GM18517 (cell line): ENCODE measurements at regions not wholly inside any gene's neighbourhood (a gene's known extent, or its start where the extent isn't known, plus 50 kb on each side); places are given as distances from the start of the nearest gene placed in this dataset.
"Not testable (repeated sequence)": the region's sequence is repeated elsewhere in the genome, so short reads cannot be mapped to it uniquely, and the experiment has no call there.

Experiments
- ATAC-seq: cut with Tn5 transposase; IDR thresholded peaks from one replicate; pipeline ENCODE4 v1.9.1; 2021; ENCODE audit warnings: mild to moderate bottlenecking, moderate library complexity; ENCODE audit not compliant: unreplicated experiment

GRCh38 chr10:9066152-9066551, 1011.7 kb downstream of the GATA3 start:
- ATAC-seq: no peak

GRCh38 chr10:9068003-9068402, 1013.5 kb downstream of the GATA3 start:
- no peak for ATAC-seq

GRCh38 chr10:9069136-9069535, 1014.6 kb downstream of the GATA3 start:
- ATAC-seq: no peak

GRCh38 chr10:9075420-9075819, 1020.9 kb downstream of the GATA3 start:
- no peak for ATAC-seq

GRCh38 chr10:9076066-9076465, 1021.6 kb downstream of the GATA3 start:
- ATAC-seq: no peak

GRCh38 chr10:9081253-9081652, 1026.8 kb downstream of the GATA3 start:
- ATAC-seq: no peak

GRCh38 chr10:9081961-9082360, 1027.5 kb downstream of the GATA3 start:
- ATAC-seq: no peak

GRCh38 chr10:9091530-9092093, 1037.1 kb downstream of the GATA3 start:
- no peak for ATAC-seq

GRCh38 chr10:9096288-9096687, 1041.8 kb downstream of the GATA3 start:
- ATAC-seq: no peak

GRCh38 chr10:9097206-9097990, 1042.9 kb downstream of the GATA3 start:
- no peak for ATAC-seq

GRCh38 chr10:9097991-9098306, 1043.5 kb downstream of the GATA3 start:
- no peak for ATAC-seq

- ATAC-seq: no peak
These were observed 1047.5 kb downstream of the GATA3 start for GRCh38 chr10:9102026-9102425.

GRCh38 chr10:9103301-9103700, 1048.8 kb downstream of the GATA3 start:
- ATAC-seq: no peak

- no peak for ATAC-seq
These were observed 1057.5 kb downstream of the GATA3 start for GRCh38 chr10:9111976-9112375.

- ATAC-seq: no peak
These were observed 1072.2 kb downstream of the GATA3 start for GRCh38 chr10:9126728-9127127.

GRCh38 chr10:9137368-9137767, 1082.9 kb downstream of the GATA3 start:
- no peak for ATAC-seq

- ATAC-seq: not testable (repeated sequence)
These were observed 1084.3 kb downstream of the GATA3 start for GRCh38 chr10:9138829-9139228.

GRCh38 chr10:9140373-9140772, 1085.9 kb downstream of the GATA3 start:
- no peak for ATAC-seq

GRCh38 chr10:9147475-9147874, 1093.0 kb downstream of the GATA3 start:
- no peak for ATAC-seq

GRCh38 chr10:9149134-9149533, 1094.6 kb downstream of the GATA3 start:
- no peak for ATAC-seq

- ATAC-seq: not testable (repeated sequence)
These were observed 1098.6 kb downstream of the GATA3 start for GRCh38 chr10:9153057-9153456.

GRCh38 chr10:9157656-9158055, 1103.2 kb downstream of the GATA3 start:
- no peak for ATAC-seq

- no peak for ATAC-seq
These were observed 1104.2 kb downstream of the GATA3 start for GRCh38 chr10:9158675-9159074.
